ENCODE measurements at regions not wholly inside any gene's neighbourhood (a gene's known extent, or its start where the extent isn't known, plus 50 kb on each side); places are given as distances from the start of the nearest gene placed in this dataset.

GRCh38 chr4:159607809-159608208, 504.9 kb downstream of the RAPGEF2 start:
- no peak overlapping the region for H3K9ac ChIP-seq (ENCODE audit: low read length)
- H3K27me3 ChIP-seq (replicated peaks; ENCODE audit: insufficient read depth, low read length): no peaks in the 10 kb centered on the region
- no peaks in the 10 kb centered on the region for H3F3A ChIP-seq (ENCODE audit: insufficient read depth, low read length)
- no peaks in the 10 kb centered on the region for H4K20me1 ChIP-seq (ENCODE audit: insufficient read depth, low read length)
- no peaks in the 10 kb centered on the region for H3K4me1 ChIP-seq (ENCODE audit: low read length)
- H3K27ac ChIP-seq (ENCODE audit: low read length): no peak overlapping the region
- no peak for DNase-seq
- no peaks in the 10 kb centered on the region for H3K36me3 ChIP-seq (replicated peaks; ENCODE audit: insufficient read depth, low read length)
- H3K9me2 ChIP-seq (replicated peaks; ENCODE audit: insufficient read depth, low read length): no peaks in the 10 kb centered on the region
- H3K4me2 ChIP-seq (ENCODE audit: low read depth, low read length): no peak overlapping the region
- H3K9me3 ChIP-seq (replicated peaks; ENCODE audit: insufficient read depth, low read length): no peaks in the 10 kb centered on the region
- H3K79me2 ChIP-seq (ENCODE audit: low read length): no peaks in the 10 kb centered on the region
- TF ChIP-seq EZH2phosphoT487 (IDR thresholded peaks at IDR 0.05; ENCODE audit: low read length) (no peak), EZH2 (optimal IDR thresholded peaks at IDR 0.05; ENCODE audit: low read depth, low read length) (no peak), CTCF (IDR thresholded peaks at IDR 0.05; ENCODE audit: low read length) (no peak)
- no peak overlapping the region for H2AFZ ChIP-seq (ENCODE audit: low read length)
- H3K4me3 ChIP-seq (ENCODE audit: low read length): no peak overlapping the region

- Histone ChIP-seq H3K27ac (ENCODE audit: low read length) (no peak overlapping the region), H4K20me1 (ENCODE audit: insufficient read depth, low read length) (no peaks in the 10 kb centered on the region), H3F3A (ENCODE audit: insufficient read depth, low read length) (no peaks in the 10 kb centered on the region), H3K27me3 (replicated peaks; ENCODE audit: insufficient read depth, low read length) (no peaks in the 10 kb centered on the region), H3K79me2 (ENCODE audit: low read length) (no peaks in the 10 kb centered on the region), H3K9ac (ENCODE audit: low read length) (no peak overlapping the region), H2AFZ (ENCODE audit: low read length) (no peak overlapping the region), H3K36me3 (replicated peaks; ENCODE audit: insufficient read depth, low read length) (no peaks in the 10 kb centered on the region), H3K4me2 (ENCODE audit: low read depth, low read length) (no peak overlapping the region), H3K9me3 (replicated peaks; ENCODE audit: insufficient read depth, low read length) (no peaks in the 10 kb centered on the region), H3K4me1 (ENCODE audit: low read length) (no peaks in the 10 kb centered on the region), H3K4me3 (ENCODE audit: low read length) (no peak overlapping the region), H3K9me2 (replicated peaks; ENCODE audit: insufficient read depth, low read length) (no peaks in the 10 kb centered on the region)
- TF ChIP-seq CTCF (IDR thresholded peaks at IDR 0.05; ENCODE audit: low read length) (no peak), EZH2phosphoT487 (IDR thresholded peaks at IDR 0.05; ENCODE audit: low read length) (no peak), EZH2 (optimal IDR thresholded peaks at IDR 0.05; ENCODE audit: low read depth, low read length) (no peak)
- DNase-seq: no peak
These were observed 505.6 kb downstream of the RAPGEF2 start for GRCh38 chr4:159608436-159608835.

GRCh38 chr4:159632031-159632430, 529.2 kb downstream of the RAPGEF2 start:
- Histone ChIP-seq H3K4me2 (ENCODE audit: low read depth, low read length) (no peak overlapping the region), H3K4me3 (ENCODE audit: low read length) (no peak overlapping the region), H3K36me3 (replicated peaks; ENCODE audit: insufficient read depth, low read length) (no peaks in the 10 kb centered on the region), H4K20me1 (ENCODE audit: insufficient read depth, low read length) (no peaks in the 10 kb centered on the region), H3K9me2 (replicated peaks; ENCODE audit: insufficient read depth, low read length) (no peaks in the 10 kb centered on the region), H3K9ac (ENCODE audit: low read length) (no peak overlapping the region), H3K9me3 (replicated peaks; ENCODE audit: insufficient read depth, low read length) (no peaks in the 10 kb centered on the region), H3K27me3 (replicated peaks; ENCODE audit: insufficient read depth, low read length) (no peaks in the 10 kb centered on the region), H3K27ac (ENCODE audit: low read length) (no peak overlapping the region), H3F3A (ENCODE audit: insufficient read depth, low read length) (no peaks in the 10 kb centered on the region), H2AFZ (ENCODE audit: low read length) (no peak overlapping the region), H3K4me1 (ENCODE audit: low read length) (no peaks in the 10 kb centered on the region), H3K79me2 (ENCODE audit: low read length) (no peaks in the 10 kb centered on the region)
- TF ChIP-seq EZH2 (optimal IDR thresholded peaks at IDR 0.05; ENCODE audit: low read depth, low read length) (no peak), CTCF (IDR thresholded peaks at IDR 0.05; ENCODE audit: low read length) (no peak), EZH2phosphoT487 (IDR thresholded peaks at IDR 0.05; ENCODE audit: low read length) (no peak)
- DNase-seq: no peak

Data from MM.1S (cell line).